NCI-H1092 (cell line): ENCODE measurements at regions not wholly inside any gene's neighbourhood (a gene's known extent, or its start where the extent isn't known, plus 50 kb on each side); places are given as distances from the start of the nearest gene placed in this dataset.

ENCODE experiments used
- DNase-seq: peaks from one replicate; lab custom pipeline; 2025; lab: John Stamatoyannopoulos, UW

DNA sequence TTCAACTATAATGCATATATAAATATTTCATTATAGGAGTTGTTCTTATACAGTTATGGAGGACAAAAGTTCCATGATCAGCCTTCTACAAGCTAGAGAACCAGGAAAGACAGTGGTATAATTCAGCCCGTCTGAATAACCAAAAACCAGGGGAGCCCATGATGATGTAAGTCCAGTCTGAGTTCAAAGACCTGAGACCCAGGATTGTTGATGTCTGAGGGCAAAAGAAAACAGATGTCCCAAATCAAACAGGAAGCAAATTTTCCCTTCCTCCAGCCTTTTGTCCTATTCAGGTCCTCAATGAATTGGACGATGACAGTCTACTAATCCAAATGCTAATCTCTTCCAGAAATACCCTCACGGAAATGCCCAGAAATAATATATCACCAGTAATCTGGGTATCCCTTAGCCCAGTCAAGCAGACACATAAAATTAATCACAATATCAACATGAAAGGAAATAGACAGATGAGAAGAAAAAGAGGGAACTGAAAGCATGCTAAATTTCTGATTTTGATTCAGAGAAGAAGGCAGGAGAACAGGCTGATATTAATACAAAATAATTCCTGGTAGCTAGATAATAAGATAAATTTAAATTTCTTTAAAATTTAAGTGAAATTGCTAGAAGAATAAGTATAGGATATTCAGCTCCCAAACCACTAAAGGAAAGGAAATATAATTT, 255.6 kb upstream of the CTAGE1 start:
- no peak for DNase-seq

DNA sequence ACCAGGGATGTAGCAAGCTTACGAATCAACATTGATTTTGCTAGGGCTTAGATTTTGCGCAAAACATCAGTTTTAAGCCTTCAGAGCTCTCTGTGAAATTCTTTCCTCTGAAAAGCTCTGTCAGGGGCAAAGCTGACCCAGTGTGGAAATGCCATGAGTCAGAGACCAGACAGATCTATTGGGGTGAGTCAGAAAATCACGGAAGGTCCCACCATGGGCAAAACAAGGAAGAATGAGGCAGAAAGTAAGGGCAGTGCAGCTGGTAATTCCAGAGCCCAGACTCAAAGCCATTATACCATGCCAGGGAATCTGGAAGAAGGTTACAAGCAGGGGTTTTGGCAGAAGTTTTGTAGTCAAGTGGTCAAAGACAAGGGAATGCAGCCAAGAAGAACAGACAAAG, 256.6 kb upstream of the CTAGE1 start:
- no peak for DNase-seq

DNA sequence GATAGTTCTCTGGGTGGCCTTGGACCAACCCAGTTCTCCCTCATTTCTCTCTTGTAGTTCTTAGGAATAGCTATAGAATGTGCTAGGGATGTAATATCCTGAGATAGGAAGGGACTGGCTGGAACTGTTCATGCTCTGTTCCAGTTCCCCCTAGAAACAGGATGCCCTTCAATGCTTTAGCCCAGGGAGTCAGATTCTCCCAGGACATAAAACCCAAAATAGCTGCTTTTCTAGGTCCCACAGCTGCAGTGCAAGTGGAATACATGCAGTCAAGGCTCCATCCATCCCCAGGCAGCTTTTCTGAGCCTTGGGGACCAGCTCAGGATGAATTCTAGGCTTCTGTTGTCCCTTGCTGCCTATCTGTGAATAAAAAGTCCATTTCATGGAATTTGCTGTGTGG, 257.3 kb upstream of the CTAGE1 start:
- no peak for DNase-seq

DNA sequence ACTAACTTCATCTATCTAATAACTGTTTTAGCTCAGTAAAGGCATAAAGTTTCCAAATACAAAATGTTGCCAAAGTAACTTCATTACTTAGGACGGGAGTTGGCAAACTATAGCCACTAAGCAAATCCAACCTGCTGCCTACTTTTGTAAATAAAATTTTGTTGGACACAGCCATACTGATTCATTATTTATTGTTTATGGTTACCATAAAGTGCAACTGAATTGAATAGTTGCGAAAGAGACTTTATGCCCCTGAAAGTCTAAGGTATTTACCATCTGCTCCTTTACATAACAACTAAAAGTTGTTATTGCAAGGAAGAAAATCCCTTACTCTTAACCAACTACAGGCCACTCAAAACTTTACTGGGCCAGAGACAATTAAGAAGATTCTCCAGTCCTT, 256.7 kb upstream of the RBBP8 start:
- no peak for DNase-seq

DNA sequence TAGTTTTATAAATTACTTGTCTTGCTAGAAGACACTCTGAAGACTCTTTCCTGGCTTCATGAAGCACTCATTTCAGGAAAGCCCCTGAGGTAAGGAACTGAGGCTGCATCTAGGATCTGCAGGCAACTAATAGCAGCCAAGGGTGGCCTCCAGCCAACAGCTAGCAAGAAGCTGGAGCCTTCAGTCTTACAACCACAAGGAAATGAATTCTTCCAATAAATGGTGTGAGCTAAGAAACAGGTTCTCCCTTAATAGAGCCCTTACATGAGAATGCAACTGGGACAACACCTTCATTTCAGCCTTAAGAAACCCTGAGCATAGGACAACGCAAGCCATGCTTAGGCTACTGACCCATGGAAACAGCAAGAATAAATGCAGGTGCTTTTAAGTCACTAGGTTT, 254.6 kb upstream of the RBBP8 start:
- no peak for DNase-seq

DNA sequence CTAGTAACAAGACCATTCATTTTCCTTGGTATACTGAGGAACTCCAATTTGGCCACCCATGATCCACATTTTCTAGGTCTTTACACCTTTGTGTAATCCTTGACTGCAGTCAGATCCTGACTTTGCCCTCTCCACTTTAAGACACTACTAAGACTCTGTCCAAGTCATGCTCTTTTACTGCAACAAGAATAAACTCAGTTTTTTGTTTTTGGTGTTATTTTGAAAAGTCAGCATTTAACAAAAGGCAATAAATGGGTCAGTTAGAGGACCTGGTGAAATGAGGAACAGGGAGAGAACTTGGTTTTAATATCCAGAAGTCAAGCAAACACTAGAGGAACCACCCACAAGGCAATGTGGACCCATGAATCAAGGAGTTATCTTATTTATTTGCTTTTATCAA, 252.2 kb upstream of the RBBP8 start:
- no peak for DNase-seq

DNA sequence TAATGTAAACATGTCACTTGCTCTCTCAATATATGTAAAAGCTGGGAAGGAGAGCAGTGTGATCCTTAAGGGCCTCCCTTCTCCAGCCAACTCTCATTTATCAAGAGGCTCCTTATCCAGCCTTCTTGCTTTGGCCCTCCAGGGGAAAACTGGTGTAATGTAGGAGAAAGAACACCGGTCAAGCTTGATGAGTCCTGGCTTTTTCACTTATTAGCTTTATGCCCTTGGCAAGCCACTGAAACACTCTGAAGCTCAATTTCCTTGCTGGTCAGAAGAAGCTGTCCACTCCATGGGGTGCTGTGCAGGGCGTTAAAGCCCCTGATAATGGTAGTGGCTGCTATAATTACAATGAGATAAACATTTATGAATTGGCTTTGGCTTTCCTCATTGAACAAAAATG, 251.2 kb upstream of the RBBP8 start:
- DNase-seq: no peak

DNA sequence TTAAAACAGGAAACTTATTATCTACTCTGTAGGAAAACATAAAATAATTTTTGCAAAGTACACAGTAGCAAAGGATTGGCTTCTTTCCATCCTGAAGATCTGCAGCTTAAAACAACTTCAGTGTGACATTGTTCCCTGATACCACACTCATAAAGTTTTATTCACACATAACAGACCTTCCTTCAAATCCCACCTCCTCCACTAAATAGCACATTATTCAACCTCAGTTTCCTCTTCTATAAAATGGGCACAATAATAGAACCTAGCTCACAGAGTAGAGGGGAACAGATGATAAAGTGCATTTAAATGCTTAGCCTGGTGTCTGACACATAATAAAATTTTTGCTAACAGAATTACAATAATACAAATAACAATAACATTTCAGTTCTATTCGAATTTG, 250.4 kb upstream of the RBBP8 start:
- DNase-seq: no peak

DNA sequence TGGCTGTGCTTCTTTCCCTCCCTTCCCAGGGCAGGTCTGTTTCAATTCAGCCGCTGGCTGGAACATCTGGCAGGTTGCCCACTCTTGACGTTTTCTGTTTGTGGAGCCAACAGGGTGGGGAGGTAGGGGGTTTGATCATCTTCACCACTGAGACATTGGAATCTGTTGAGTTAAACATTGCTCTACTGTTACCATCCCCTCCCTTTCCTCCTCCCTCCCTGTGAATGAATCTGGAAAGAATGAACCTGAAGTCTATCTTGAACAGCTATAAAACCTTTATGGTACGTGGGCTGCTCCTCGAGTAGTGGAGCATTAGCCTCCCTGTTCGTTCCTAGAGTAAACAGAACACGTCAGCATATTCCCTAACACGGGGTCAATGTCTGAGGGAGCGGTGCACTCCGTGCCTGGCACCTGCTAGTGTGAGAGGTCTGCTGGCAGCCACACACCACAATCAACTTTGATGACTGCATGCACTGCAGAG, 249.9 kb upstream of the RBBP8 start:
- DNase-seq: peak; percentile 93

DNA sequence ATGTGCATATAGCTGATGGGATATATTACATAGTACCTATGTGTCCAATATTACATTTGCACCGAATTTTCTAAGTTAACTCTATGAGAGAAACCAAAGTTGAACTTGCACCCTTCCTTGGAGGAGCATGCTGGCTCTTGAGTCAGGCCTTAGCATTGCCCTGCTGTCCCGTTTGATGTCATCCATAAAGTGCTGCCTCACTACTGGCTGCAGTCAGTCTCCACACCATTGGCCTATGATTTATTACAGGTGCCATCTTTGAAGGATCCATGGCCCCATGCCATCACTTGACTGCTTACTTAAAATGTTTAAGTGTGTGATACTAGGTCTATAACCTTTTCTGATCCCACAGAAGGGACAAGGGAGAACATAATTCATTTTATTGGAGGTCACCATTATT, 249.3 kb upstream of the RBBP8 start:
- DNase-seq: no peak

DNA sequence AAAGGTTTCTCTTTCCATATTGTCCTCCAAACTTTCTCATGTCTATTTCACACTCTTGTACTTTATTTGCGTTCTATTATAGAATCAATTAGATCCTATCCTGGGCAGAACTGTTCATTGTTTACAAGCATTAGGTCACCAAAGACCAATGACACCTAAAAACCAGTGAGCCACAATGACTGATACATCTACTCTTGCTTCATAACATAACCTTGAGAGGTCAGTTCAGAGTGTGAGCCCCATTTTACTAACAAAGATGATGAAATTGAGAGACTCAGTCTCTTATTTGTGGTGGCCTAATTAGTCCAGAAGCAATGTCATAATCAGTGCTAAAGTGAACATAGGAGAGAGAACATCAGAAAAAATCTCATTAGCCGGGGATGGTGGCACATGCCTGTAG, 248.9 kb upstream of the RBBP8 start:
- no peak for DNase-seq

DNA sequence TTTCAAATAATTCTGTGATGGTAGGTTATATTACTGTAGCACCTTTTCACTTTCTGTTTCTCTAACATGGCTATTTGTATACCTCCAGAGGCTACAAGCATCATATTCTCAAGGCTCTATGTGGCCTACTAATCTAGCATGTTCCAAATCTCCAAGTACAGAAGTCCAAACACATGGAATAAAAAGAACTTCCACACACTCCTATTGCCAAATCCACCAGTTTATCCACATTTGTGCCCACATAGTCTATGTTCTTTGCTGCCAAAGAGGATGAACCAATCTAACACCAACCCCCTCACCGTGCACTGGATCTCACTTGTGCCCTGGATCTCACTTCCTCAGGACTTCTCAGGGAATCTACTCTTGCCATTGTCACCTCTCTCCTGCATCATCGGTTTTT, 247.3 kb upstream of the RBBP8 start:
- no peak for DNase-seq

DNA sequence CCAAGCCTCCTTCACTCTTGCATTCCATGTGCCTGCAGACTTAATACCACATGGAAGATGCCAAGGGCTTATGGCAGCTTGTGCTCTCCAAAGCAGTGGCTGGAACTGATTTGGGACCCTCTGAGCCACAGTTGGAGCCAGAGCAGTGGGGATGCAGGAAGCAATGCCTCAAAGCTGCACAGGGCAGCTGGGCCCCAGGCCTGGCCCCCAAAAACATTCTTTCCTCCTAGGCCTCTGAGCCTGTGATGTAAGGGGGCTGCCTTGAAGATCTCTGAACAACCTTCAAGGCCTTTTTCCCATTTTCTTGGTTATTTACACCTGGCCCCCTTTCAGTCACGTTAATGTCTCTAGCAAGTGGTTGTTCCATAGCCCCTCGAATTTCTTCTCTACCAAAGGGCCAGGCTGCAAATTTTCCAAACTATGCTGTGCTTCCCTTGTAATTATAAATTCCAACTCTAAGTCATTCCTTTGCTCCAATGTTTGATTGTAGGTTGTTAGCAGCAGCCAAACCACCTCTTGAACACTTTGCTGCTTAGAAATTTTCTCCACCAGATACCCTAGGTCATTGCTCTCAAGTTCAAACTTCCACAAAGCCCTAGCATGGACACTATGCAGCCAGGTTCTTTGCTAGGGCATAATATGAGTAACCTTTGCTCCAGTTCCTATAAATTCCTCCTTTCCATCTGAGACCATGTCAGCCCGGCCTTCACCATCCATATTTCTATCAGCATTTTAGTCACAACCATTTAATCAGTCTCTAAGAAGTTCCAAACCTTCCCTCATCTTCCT, 245.0 kb upstream of the RBBP8 start:
- no peak for DNase-seq

DNA sequence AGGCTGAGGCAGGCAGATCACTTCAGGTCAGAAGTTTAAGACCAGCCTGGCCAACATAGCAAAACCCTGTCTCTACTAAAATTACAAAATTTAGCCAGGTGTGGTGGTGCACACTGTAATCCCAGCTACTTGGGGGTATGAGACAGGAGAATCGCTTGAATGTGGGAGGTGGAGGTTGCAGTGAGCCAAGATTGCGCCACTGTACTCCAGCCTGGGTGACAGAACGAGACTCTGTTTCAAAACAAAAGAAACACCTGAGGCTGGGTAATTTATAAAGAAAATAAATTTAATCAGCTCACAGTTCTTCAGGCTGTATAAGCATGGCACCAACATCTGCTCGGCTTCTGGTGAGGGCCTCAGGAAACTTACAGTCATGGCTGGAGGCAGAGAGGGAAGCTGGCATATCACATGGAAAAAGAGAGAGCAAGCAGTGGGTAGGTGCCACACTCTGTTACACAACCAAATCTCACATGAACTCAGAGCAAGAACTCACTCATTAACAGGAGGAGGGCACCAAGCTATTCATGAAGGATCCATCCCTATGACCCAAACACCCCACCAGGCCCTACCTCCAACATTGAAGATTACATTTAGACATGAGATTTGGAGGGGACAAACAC, 244.1 kb upstream of the RBBP8 start:
- DNase-seq: no peak

DNA sequence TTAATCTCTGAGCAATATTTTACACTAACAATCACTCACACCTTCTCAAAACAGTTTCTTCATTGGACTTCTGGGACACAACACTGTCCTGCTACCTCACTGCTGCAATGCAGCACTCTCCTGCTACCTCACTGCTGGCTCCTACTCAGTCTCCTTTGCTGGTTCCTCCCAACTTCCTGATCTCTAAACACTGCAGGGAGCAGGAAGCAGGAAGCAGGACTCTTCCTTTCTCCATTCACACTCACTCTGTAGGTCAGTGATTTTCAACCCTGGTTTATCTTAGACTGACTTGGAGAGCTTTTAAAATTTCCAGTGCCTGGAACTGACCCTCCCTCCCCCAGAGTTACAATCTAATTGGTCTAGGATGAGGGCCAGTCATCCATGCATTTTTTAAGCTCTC, 243.4 kb upstream of the RBBP8 start:
- DNase-seq: no peak

DNA sequence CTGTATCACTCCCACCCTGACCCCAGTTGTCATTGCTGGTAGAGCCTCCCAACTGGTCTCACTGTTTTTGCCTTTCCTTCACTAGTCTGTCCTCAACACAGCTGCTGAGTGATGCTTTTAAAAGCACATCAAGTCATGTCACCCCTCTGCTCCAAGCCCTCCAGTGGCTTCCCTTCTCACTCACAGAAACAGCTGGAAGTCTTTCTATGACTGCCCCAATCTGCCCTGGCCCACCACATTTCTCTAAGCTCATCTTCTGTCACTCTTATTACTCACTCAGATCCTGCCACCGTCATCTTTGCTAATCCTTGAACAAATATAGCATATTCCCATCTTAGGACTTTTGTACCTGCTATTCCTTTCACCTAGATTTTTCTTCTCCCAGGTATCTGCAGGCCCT, 242.6 kb upstream of the RBBP8 start:
- no peak for DNase-seq

DNA sequence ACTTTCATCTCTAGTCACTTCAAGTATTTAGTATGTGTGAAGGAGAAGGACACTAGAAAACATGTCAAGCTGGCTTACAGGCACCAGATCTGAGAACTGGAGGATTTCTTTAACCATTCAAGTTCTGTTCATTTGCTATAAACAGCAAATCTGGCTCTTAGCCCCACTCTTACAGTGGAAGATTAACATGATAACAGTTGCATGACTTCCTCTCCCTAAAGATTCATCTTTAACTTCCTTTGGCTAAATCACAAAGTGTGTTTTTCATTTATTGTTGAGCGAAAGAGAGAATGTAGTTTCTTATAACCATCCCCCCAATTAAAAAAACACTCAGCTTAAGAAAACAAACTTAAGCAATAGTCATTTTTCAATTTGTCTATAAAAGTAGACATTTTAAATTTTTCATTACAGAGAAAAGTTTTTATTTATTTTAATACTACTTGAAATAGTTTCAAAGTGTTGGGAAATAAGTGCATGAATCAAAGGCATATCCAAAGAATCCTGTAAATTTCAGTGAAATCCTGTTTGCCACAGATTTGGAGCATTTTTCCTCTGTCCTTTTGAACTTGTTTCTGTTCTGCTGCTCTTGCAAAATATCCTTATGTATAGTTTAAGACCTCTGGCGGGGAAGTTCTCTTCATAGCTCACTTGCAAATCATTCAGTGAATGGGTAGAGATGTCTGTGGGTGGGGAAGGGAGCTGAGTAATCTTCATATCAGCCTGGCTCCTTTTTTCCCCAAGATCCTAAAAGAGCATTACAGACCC, 241.0 kb upstream of the RBBP8 start:
- DNase-seq: no peak

DNA sequence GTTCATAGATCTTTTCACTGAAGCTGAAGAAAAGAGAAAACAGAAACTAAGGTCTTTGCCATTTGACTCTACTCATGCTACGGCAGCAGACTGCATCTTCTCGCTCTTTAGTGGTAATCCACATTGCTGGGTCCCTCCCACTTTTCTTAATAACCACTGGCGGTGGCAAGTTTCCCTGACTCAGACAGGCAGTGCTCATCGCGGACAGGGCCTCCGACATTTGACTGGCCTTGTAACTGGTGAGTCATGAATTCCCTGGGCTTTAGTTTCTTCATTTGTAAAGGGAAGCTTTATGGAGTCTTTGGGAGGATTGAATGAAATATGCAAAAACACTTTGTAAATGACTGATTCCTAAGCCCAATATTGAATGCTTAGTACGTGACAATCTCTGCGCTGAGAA, 238.2 kb upstream of the RBBP8 start:
- no peak for DNase-seq

DNA sequence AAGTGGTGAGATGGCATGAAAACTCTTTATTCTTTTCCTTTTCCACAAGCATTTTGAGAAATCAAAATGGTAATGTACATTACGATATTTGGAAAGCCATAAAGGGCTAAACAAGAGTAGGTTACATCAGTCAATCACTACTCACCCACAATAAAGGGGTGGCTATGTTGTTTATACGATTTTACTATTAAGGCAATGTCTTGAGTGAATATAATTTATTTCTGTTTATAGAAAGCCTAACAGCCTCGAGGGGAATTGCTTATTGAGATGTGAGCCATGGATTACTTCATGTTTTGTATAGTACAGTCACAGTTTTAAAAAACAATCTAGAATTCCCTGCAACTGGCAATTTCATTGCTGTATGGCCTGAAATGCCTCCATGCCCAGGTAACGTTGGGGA, 237.5 kb upstream of the RBBP8 start:
- no peak for DNase-seq

DNA sequence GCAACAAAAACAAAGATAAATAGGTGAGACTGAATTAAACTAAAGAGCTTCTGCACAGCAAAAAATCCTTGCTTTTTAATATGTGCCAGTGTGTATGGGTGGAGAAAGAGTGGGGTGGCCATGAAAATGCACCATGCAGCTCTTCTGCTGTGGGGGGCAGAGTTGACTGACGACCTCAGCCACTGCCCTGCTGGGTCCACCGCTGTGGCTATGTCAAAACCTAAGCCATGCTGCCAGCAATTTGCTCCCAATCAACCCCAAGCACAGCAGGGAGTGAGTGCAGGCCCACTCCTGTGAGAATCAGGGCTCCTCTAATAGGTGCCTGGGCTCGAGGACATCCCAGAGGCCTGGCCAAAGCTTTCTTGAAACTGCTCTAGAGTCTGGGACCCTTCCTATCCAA, 235.6 kb upstream of the RBBP8 start:
- no peak for DNase-seq

DNA sequence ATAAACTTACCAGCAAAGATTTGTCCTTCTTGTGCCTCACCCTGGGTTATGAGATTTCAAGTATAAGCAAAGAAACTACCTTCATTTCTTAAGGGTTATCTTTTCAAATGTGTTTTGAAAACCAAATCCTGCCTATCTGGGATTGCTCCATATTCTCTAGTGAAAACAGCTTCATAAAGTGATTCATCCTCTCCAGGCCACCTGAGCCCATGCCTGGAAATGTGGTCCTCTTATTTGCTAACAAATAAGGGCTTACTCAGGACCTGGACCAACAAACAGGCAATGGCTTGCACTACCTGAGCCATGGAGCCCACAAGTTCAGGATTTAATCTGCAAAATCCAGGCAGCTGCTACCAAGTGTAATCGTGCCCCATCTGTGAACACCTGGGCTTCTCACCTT, 234.4 kb upstream of the RBBP8 start:
- DNase-seq: no peak

DNA sequence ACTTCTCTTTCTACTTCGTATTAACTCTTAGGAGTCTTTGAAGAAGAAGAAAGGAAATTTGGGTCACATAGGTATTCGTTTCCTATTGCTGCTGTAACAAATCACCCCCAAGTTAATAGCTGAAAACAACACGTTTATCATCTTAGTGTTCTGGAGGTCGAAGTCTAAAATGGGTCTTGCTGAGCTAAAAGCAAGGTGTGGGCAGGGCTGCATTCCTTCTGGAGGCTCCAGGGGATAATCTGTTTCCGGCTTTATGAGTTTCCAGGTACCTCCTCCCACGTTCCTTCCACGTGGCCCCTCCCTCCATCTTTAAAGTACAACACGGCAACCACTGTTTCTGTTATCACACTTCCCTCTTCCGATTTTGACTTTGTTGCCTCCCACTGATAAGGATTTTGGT, 233.5 kb upstream of the RBBP8 start:
- no peak for DNase-seq

DNA sequence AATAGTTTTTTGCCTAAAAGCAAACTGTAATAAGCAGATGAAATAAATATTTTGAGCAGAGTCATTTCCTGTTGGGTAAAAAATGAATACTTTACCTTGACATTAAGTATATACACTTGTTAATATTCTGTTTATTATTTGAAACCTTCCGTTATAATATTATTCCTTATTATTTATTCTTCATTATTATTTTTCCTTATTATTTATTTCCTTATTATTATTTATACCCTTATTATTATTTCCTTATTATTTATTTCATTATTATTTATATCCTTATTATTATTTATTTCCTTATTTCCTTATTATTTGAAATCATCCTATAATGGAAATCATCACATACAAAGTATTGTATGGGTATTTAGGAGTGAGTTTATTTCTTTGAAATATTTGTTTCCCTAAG, 232.2 kb upstream of the RBBP8 start:
- DNase-seq: no peak
